K562 (cell line): ENCODE measurements at regions not wholly inside any gene's neighbourhood (a gene's known extent, or its start where the extent isn't known, plus 50 kb on each side); places are given as distances from the start of the nearest gene placed in this dataset.

ENCODE experiments used
- ATAC-seq: fragments of 200-7000 bp; cut with Tn5 transposase; 3 replicates; pipeline ENCODE4 v1.9.1; 2020; ENCODE audit warnings: moderate library complexity
- BruUV-seq: library from RNA; stranded (reverse); fragments of 400-500 nt; replicated peaks from 2 replicates; lab custom pipeline; 2021; lab: Mats Ljungman, UMichigan
- CTCF ChIA-PET: fragments of 300-600 bp; formaldehyde crosslinking; extraction: SDS; loops from one replicate; lab custom pipeline; 2021; ENCODE audit warnings: low intra/inter-chr PET ratio; lab: Yijun Ruan, JAX
- POLR2A ChIA-PET: fragments of 300-600, 350-650 bp; sonication (Branson Sonifier 250); formaldehyde crosslinking; extraction: SDS; loops from one replicate; lab custom pipeline; 2021; ENCODE audit warnings: antibody characterized with exemption, inconsistent platforms; lab: Yijun Ruan, JAX
- DNase-seq, 4 experiments: peaks; one replicate each; pipeline versions ENCODE4 v3.0.0 to v3.0.0-alpha.2; 2011 to 2018; ENCODE audit warnings: low spot score in 3 of 4, mixed read lengths in 3 of 4; ENCODE audit errors: extremely low read depth in 1 of 4
- FAIRE-seq: peaks from 2 replicates; lab custom pipeline; 2011; peaks lifted over from hg19 to GRCh38; lab: Jason Lieb, UNC
- H2AFZ ChIP-seq: 2 replicates; pipeline ENCODE4 v1.6.0; 2011; ENCODE audit warnings: low read depth, low read length, control low read depth, inconsistent platforms
- H3K27ac ChIP-seq: fragments of 200-600 bp; 3 replicates; pipeline ENCODE4 v1.8.0; 2011; ENCODE audit warnings: low read depth, mild to moderate bottlenecking, control low read depth, inconsistent platforms, low read length, moderate library complexity, mixed read lengths; ENCODE audit errors: extremely low read depth
- H3K27me3 ChIP-seq, 2 experiments: fragments of 300-600 bp in 1 of 2; 2 replicates in 1 of 2; 3 replicates in 1 of 2; pipeline versions ENCODE4 v1.6.0 to v1.8.0; 2011; ENCODE audit warnings: inconsistent platforms in 2 of 2, low read length in 2 of 2, mild to moderate bottlenecking in 1 of 2, mixed read lengths in 1 of 2, moderate library complexity in 1 of 2; ENCODE audit not compliant: control insufficient read depth in 2 of 2, insufficient read depth in 2 of 2
- H3K36me3 ChIP-seq: fragments of 300-600 bp; 3 replicates; pipeline ENCODE4 v1.8.0; 2011; ENCODE audit warnings: mild to moderate bottlenecking, low read length, inconsistent platforms; ENCODE audit not compliant: control insufficient read depth, insufficient read depth
- H3K4me1 ChIP-seq, 2 experiments: fragments of 200-600 bp in 1 of 2; replicated peaks in 1 of 2; 2 replicates in 1 of 2; 3 replicates in 1 of 2; pipeline versions ENCODE4 v1.5.1 to v1.8.0; 2011; ENCODE audit warnings: inconsistent platforms in 2 of 2, low read length in 2 of 2, mild to moderate bottlenecking in 1 of 2, mixed read lengths in 1 of 2, moderate library complexity in 1 of 2; ENCODE audit not compliant: control insufficient read depth in 2 of 2, insufficient read depth in 2 of 2
- H3K4me2 ChIP-seq: 2 replicates; pipeline ENCODE4 v1.6.1; 2011; ENCODE audit warnings: low read length, control low read depth, inconsistent platforms, mixed read lengths; ENCODE audit not compliant: insufficient read depth
- H3K4me3 ChIP-seq: fragments of 200-600 bp; sonication (generic), shearing (Covaris generic); 2 replicates; pipeline ENCODE4 v1.5.1; 2016; ENCODE audit warnings: control low read depth, inconsistent platforms
- H3K79me2 ChIP-seq: fragments of 200-600 bp; 3 replicates; pipeline ENCODE4 v1.8.0; 2011; ENCODE audit warnings: low read length, inconsistent platforms; ENCODE audit not compliant: control insufficient read depth, insufficient read depth
- H3K9ac ChIP-seq, 2 experiments: 2 replicates each; pipeline versions ENCODE4 v1.6.0 to v1.6.1; 2011; ENCODE audit warnings: low read depth in 2 of 2, low read length in 2 of 2, control low read depth in 1 of 2, inconsistent platforms in 1 of 2, mild to moderate bottlenecking in 1 of 2, mixed read lengths in 1 of 2; ENCODE audit not compliant: insufficient read depth in 1 of 2
- H3K9me1 ChIP-seq: one replicate; pipeline ENCODE4 v1.6.0; 2011; ENCODE audit warnings: inconsistent platforms, mild to moderate bottlenecking, low read length, moderate library complexity; ENCODE audit not compliant: control insufficient read depth, insufficient read depth
- H3K9me3 ChIP-seq: replicated peaks from 2 replicates; pipeline ENCODE4 v1.5.1; 2011; ENCODE audit warnings: low read depth, low read length, inconsistent platforms; ENCODE audit not compliant: control insufficient read depth, insufficient read depth
- H4K20me1 ChIP-seq: replicated peaks from 2 replicates; pipeline ENCODE4 v1.6.1; 2011; ENCODE audit warnings: low read length, inconsistent platforms, mixed read lengths; ENCODE audit not compliant: control insufficient read depth, insufficient read depth
- BACH1 ChIP-seq: fragments of 200-800 bp; sonication (Bioruptor generic); IDR thresholded peaks from 2 replicates; pipeline ENCODE4 v1.6.1; 2016; ENCODE audit warnings: missing genetic modification characterization, missing compliant biosample characterization
- BRCA1 ChIP-seq, 2 experiments: fragments of 450-650 bp in 1 of 2; sonication (generic) in 1 of 2; formaldehyde crosslinking in 1 of 2; IDR thresholded peaks; 2 replicates each; pipeline versions ENCODE4 v1.5.0 to v1.6.1; 2017 to 2020; ENCODE audit warnings: mild to moderate bottlenecking in 1 of 2, missing genetic modification reagents in 1 of 2
- CBX3 ChIP-seq, 2 experiments: IDR thresholded peaks; 1 replicate in 1 of 2; 2 replicates in 1 of 2; pipeline ENCODE4 v1.6.1; 2012; ENCODE audit warnings: inconsistent platforms in 2 of 2, low read length in 2 of 2, borderline replicate concordance in 1 of 2, control low read depth in 1 of 2
- CBX8 ChIP-seq: fragments of 200-600 bp; sonication (generic); IDR thresholded peaks from 2 replicates; pipeline ENCODE4 v1.6.1; 2012; ENCODE audit warnings: borderline replicate concordance, mixed run types, low read depth, mild to moderate bottlenecking, moderate library complexity, mixed read lengths, low read length, control low read depth, inconsistent platforms; ENCODE audit not compliant: poor library complexity, severe bottlenecking; ENCODE audit errors: extremely low read depth
- CEBPG ChIP-seq, 3 experiments: fragments of 200-800 bp in 1 of 3; sonication (Bioruptor generic) in 1 of 3; sonication (generic) in 1 of 3; formaldehyde crosslinking in 1 of 3; IDR thresholded peaks in 2 of 3; conservative IDR thresholded peaks in 1 of 3; 2 replicates each; pipeline versions ENCODE4 v1.6.1 to v1.8.0; 2016 to 2022; ENCODE audit warnings: missing compliant biosample characterization in 2 of 3, missing genetic modification characterization in 2 of 3, mild to moderate bottlenecking in 1 of 3, missing genetic modification reagents in 1 of 3
- CHD2 ChIP-seq: IDR thresholded peaks from 2 replicates; pipeline ENCODE4 v1.6.1; 2011; ENCODE audit warnings: low read depth, low read length
- EHMT2 ChIP-seq: fragments of 450-650 bp; IDR thresholded peaks from 2 replicates; pipeline ENCODE4 v1.6.1; 2018; ENCODE audit warnings: antibody characterized with exemption
- FOS ChIP-seq: IDR thresholded peaks from 3 replicates; pipeline ENCODE4 v1.6.1; 2011; ENCODE audit not compliant: insufficient read length; ENCODE audit errors: extremely low read depth
- KLF6 ChIP-seq: fragments of 250-450 bp; sonication (Bioruptor Pico); IDR thresholded peaks from 2 replicates; pipeline ENCODE4 v1.4.0; 2020; ENCODE audit warnings: mild to moderate bottlenecking, moderate library complexity, borderline replicate concordance
- SREBF2 ChIP-seq: sonication (generic); formaldehyde crosslinking; IDR thresholded peaks from 2 replicates; pipeline ENCODE4 v1.4.0; 2020; ENCODE audit warnings: mild to moderate bottlenecking, missing genetic modification reagents
- ZC3H11A ChIP-seq: IDR thresholded peaks from 2 replicates; pipeline ENCODE4 v1.6.1; 2012; ENCODE audit warnings: low read depth, low read length, improper control_type of control experiment
- ZFPM2 ChIP-seq: fragments of 250-450 bp; sonication (Bioruptor Pico); IDR thresholded peaks from 2 replicates; pipeline ENCODE4 v1.5.1; 2022; ENCODE audit warnings: mild to moderate bottlenecking
- ZKSCAN1 ChIP-seq: fragments of 150-350 bp; IDR thresholded peaks from 2 replicates; pipeline ENCODE4 v1.6.1; 2016; ENCODE audit warnings: low read depth, low read length
- ZNF766 ChIP-seq: fragments of 200-800 bp; sonication (Bioruptor generic); conservative IDR thresholded peaks from 2 replicates; pipeline ENCODE4 v1.6.1; 2016; ENCODE audit warnings: missing genetic modification characterization, missing compliant biosample characterization
- in situ Hi-C: fragments of 300-500 bp; cut with MboI; formaldehyde crosslinking; loops from 4 replicates; pipeline ENCODE4 v1.15.0; 2018; ENCODE audit warnings: inconsistent platforms, mixed read lengths
- intact Hi-C: fragments of 100-400 bp; cut with micrococcal nuclease; formaldehyde crosslinking; loops from 2 replicates; pipeline ENCODE4 v1.14.2; 2022
- TF ChIP-seq, protein P1 (sequence below): sonication (generic); formaldehyde crosslinking; IDR thresholded peaks from 2 replicates; pipeline ENCODE4 v1.8.1; 2023; ENCODE audit warnings: mild to moderate bottlenecking, missing genetic modification reagents
- TF ChIP-seq, protein P2 (sequence below): fragments of 250-450 bp; sonication (Bioruptor Pico); IDR thresholded peaks from 2 replicates; pipeline ENCODE4 v1.8.0; 2021; ENCODE audit warnings: mild to moderate bottlenecking, moderate library complexity

DNA sequence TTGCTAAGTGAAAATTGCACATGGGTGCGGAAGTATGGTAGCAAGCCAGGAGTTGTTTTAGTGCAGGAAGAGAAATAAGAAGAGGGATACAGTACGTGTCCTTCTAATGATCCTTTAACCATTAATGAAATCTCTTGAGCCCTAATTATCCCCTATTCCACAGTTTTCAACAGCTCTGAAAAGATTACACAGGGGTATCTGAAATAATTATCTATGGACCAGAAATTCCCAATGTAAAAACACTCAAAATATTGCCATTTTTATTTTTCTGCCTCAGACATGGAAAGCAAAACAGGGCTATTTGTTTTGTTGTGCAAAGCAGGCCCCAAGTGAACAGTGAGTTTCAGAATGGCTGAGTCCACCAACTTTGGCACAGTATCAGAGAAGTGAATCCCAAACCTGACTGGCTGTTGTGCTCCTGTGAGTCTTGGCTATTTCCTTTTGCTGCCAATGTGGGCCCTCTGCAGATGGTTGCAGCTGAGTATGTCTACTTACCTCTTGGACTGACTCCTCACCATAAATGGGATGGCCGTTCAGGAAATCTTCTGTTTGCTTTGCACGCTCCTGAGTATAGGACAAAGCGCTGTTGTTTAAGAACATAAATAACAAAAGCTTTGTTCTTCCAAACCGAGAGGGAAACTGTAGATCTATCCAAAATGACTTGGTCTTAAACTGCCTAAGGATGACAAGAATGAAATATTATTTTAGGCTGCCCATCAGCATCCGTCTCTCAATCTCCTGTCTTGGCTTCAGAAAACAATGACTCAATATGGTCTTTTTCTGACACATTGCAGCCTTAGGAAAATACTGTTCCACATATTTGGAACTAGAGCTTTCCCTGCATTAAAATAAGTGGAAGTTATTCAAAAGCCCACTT, 204.1 kb downstream of the DEPDC1B start (continued):
- TF ChIP-seq CEBPG (CRISPR knock-in tag; IDR thresholded peaks at IDR 0.05) (no peak), CEBPG (tag; conservative IDR thresholded peaks at IDR 0.05 in 1 of 2, IDR thresholded peaks at IDR 0.05 in 1 of 2) (no peak), ZC3H11A (no peak), ZNF766 (CRISPR knock-in tag) (no peak), BACH1 (tag) (no peak), ZFPM2 (CRISPR knock-in tag) (no peak), KLF6 (CRISPR knock-in tag) (no peak), ZKSCAN1 (no peak)
- TF ChIP-seq, protein P1, sequence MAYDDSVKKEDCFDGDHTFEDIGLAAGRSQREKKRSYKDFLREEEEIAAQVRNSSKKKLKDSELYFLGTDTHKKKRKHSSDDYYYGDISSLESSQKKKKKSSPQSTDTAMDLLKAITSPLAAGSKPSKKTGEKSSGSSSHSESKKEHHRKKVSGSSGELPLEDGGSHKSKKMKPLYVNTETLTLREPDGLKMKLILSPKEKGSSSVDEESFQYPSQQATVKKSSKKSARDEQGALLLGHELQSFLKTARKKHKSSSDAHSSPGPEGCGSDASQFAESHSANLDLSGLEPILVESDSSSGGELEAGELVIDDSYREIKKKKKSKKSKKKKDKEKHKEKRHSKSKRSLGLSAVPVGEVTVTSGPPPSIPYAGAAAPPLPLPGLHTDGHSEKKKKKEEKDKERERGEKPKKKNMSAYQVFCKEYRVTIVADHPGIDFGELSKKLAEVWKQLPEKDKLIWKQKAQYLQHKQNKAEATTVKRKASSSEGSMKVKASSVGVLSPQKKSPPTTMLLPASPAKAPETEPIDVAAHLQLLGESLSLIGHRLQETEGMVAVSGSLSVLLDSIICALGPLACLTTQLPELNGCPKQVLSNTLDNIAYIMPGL (CRISPR knock-in tag): no peak

DNA sequence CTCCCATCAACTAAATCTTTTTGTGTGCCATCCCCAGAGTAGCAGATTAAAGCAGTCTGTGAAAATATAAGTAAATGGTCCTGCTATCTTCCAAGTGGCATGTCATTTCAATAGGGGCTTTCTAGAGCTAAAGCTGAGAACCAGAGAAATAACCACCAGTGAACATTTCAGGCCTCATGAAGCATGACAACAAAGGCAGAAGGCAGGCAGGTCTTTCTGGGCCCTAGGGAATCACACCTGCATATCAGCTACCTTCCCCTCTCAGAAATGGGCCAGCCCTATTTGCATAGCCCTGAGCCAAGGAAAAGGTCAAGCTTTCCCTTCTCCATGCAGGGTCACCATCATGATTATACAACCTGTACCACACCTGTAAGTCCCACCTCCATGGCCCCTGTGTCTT, 205.3 kb downstream of the DEPDC1B start:
- ChIA-PET CTCF (no interaction called here), POLR2A (no interaction called here)
- in situ Hi-C loops: no loop called here
- Histone ChIP-seq H3K9me1 (no peaks in the 10 kb centered on the region), H3K4me1 (no peaks in the 10 kb centered on the region), H3K27me3 (no peaks in the 10 kb centered on the region), H4K20me1 (no peaks in the 10 kb centered on the region), H3K79me2 (no peaks in the 10 kb centered on the region), H2AFZ (no peak overlapping the region), H3K4me2 (no peak overlapping the region), H3K9ac (no peak overlapping the region), H3K4me3 (no peak overlapping the region), H3K36me3 (no peaks in the 10 kb centered on the region), H3K9me3 (no peaks in the 10 kb centered on the region)
- no TSS peak for BruUV-seq
- DNase-seq (no peak), FAIRE-seq (no peak)
- intact Hi-C loops: no loop called here
- TF ChIP-seq, protein P2, sequence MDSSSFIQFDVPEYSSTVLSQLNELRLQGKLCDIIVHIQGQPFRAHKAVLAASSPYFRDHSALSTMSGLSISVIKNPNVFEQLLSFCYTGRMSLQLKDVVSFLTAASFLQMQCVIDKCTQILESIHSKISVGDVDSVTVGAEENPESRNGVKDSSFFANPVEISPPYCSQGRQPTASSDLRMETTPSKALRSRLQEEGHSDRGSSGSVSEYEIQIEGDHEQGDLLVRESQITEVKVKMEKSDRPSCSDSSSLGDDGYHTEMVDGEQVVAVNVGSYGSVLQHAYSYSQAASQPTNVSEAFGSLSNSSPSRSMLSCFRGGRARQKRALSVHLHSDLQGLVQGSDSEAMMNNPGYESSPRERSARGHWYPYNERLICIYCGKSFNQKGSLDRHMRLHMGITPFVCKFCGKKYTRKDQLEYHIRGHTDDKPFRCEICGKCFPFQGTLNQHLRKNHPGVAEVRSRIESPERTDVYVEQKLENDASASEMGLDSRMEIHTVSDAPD (CRISPR knock-in tag): no peak
- TF ChIP-seq FOS: no peak
- no peak for TF ChIP-seq BRCA1 (IDR thresholded peaks at IDR 0.05)
- no peak for TF ChIP-seq BRCA1 (CRISPR knock-in tag; IDR thresholded peaks at IDR 0.05)
- TF ChIP-seq SREBF2 (CRISPR knock-in tag): no peak
- no peak for TF ChIP-seq CBX3 (IDR thresholded peaks at IDR 0.05; ENCODE audit: borderline replicate concordance in 1 of 2, low read length in 2 of 2)
- TF ChIP-seq CBX8: no peak
- no peak for TF ChIP-seq CHD2
- TF ChIP-seq EHMT2: no peak
- TF ChIP-seq, all 486 proteins: peak for 0
- ATAC-seq: no peak
- H3K27ac ChIP-seq: no peak overlapping the region
